ENCODE measurements at regions not wholly inside any gene's neighbourhood (a gene's known extent, or its start where the extent isn't known, plus 50 kb on each side); places are given as distances from the start of the nearest gene placed in this dataset.

GRCh38 chr6:130303431-130303830, 62.4 kb upstream of the TMEM200A start:
- Mint-ChIP-seq H3K27me3 (ENCODE audit: insufficient read depth, low read depth, poor library complexity) (no peaks in the 10 kb centered on the region), H3K27ac (no peak overlapping the region), H3K36me3 (ENCODE audit: low read depth) (peaks cover 3% of the 10 kb centered on the region; the same call in 1 of the 3 replicates), H3K4me1 (no peaks in the 10 kb centered on the region), H3K9me3 (no peaks in the 10 kb centered on the region; the same call in 1 of the 3 replicates), H3K4me3 (no peak overlapping the region)
- no peaks in the 10 kb centered on the region for H3K27me3 ChIP-seq (ENCODE audit: insufficient read depth)
- H2AFZ ChIP-seq, result no peak overlapping the region
- H3K27ac ChIP-seq (ENCODE audit: low read depth), result no peak overlapping the region
- H3F3A ChIP-seq (replicated peaks; ENCODE audit: low read depth), result no peaks in the 10 kb centered on the region
- no peaks in the 10 kb centered on the region for H3K4me1 ChIP-seq (ENCODE audit: insufficient read depth)
- no peak overlapping the region for H3K4me3 ChIP-seq
- no peaks in the 10 kb centered on the region for H3K79me2 ChIP-seq (replicated peaks; ENCODE audit: insufficient read depth)
- TF ChIP-seq ZNF114 (CRISPR knock-in tag; IDR thresholded peaks at IDR 0.05), result no peak
- TF ChIP-seq EZH2phosphoT487 (IDR thresholded peaks at IDR 0.05; ENCODE audit: unreplicated experiment), result no peak
- TF ChIP-seq REST (IDR thresholded peaks at IDR 0.05; ENCODE audit: unreplicated experiment), result no peak
- no peak for TF ChIP-seq POLR2AphosphoS5 (IDR thresholded peaks at IDR 0.05; ENCODE audit: low read depth)
- no peak for TF ChIP-seq CREB1 (CRISPR knock-in tag; IDR thresholded peaks at IDR 0.05; ENCODE audit: low read depth)
- TF ChIP-seq ETS1 (IDR thresholded peaks at IDR 0.05), result no peak
- TF ChIP-seq EZH2 (IDR thresholded peaks at IDR 0.05; ENCODE audit: low read depth, unreplicated experiment), result no peak
- TF ChIP-seq CTCF (conservative IDR thresholded peaks at IDR 0.05; ENCODE audit: low read depth in 2 of 2), result no peak
- TF ChIP-seq NANOG (IDR thresholded peaks at IDR 0.05; ENCODE audit: borderline replicate concordance), result no peak
- TF ChIP-seq STAT1 (IDR thresholded peaks at IDR 0.05; ENCODE audit: unreplicated experiment), result no peak
- TF ChIP-seq JUNB (IDR thresholded peaks at IDR 0.05; ENCODE audit: unreplicated experiment), result no peak
- no peak for TF ChIP-seq ZNF462 (CRISPR knock-in tag; IDR thresholded peaks at IDR 0.05)
- TF ChIP-seq ZNF331 (CRISPR knock-in tag; IDR thresholded peaks at IDR 0.05; ENCODE audit: low read depth), result no peak
- no peak for ATAC-seq
- DNase-seq (ENCODE audit: low spot score), result no peak
- H4K20me1 ChIP-seq (replicated peaks; ENCODE audit: insufficient read depth), result no peaks in the 10 kb centered on the region
- H3K9me2 ChIP-seq (ENCODE audit: insufficient read depth), result no peaks in the 10 kb centered on the region; the same call in 1 of the 2 replicates
- H3K4me2 ChIP-seq, result no peak overlapping the region
- H3K36me3 ChIP-seq (ENCODE audit: insufficient read depth), result no peaks in the 10 kb centered on the region

Data from GM23338 (cell line).